Upper lobe of left lung (tissue), 4 donors: ENCODE measurements at regions not wholly inside any gene's neighbourhood (a gene's known extent, or its start where the extent isn't known, plus 50 kb on each side); places are given as distances from the start of the nearest gene placed in this dataset.

Experiments
- POLR2A ChIP-seq, 4 donors: fragments of 450-650 bp; IDR thresholded peaks; one replicate each; pipeline ENCODE4 v1.5.1; 2016 to 2017; ENCODE audit warnings: antibody characterized with exemption in 4 of 4, mild to moderate bottlenecking in 2 of 4
- TF ChIP-seq, protein P1 (sequence below), 6 experiments: fragments of 450-650 bp in 4 of 6; fragments of 200-600 bp in 2 of 6; sonication (generic) in 2 of 6; IDR thresholded peaks; one replicate each; pipeline ENCODE4 v1.5.1; 2016 to 2019; ENCODE audit warnings: antibody characterized with exemption in 6 of 6

- TF ChIP-seq POLR2A (IDR thresholded peaks at IDR 0.05) = no peak
- TF ChIP-seq, protein P1, sequence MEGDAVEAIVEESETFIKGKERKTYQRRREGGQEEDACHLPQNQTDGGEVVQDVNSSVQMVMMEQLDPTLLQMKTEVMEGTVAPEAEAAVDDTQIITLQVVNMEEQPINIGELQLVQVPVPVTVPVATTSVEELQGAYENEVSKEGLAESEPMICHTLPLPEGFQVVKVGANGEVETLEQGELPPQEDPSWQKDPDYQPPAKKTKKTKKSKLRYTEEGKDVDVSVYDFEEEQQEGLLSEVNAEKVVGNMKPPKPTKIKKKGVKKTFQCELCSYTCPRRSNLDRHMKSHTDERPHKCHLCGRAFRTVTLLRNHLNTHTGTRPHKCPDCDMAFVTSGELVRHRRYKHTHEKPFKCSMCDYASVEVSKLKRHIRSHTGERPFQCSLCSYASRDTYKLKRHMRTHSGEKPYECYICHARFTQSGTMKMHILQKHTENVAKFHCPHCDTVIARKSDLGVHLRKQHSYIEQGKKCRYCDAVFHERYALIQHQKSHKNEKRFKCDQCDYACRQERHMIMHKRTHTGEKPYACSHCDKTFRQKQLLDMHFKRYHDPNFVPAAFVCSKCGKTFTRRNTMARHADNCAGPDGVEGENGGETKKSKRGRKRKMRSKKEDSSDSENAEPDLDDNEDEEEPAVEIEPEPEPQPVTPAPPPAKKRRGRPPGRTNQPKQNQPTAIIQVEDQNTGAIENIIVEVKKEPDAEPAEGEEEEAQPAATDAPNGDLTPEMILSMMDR (IDR thresholded peaks at IDR 0.05) = no peak
These were observed 81.7 kb upstream of the STK17B start for GRCh38 chr2:196253116-196253480.
